ENCODE measurements at regions not wholly inside any gene's neighbourhood (a gene's known extent, or its start where the extent isn't known, plus 50 kb on each side); places are given as distances from the start of the nearest gene placed in this dataset.

DNA sequence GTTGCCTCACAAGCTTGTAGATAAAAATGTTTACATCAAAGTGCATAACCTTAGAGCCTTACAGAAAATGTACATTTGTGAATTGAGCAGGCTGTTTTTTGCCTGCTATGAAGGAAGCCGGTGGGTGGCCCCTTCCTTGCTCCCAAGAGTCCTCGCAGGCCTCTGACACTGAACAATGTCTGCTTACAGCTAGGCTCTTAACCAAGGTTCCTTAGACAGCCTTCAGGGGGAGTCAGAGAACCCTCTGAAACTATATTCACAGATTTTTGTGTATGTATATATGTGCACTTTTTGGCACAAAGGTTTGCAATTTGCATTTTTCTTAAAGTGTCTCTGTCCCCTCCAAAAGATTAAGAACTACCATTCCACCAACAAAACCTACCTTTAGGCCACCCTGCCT lies 282.6 kb downstream of the BARHL2 start:
- Histone ChIP-seq H3K79me1 (ENCODE audit: low read depth, low read length) (no peaks in the 10 kb centered on the region), H2AFZ (ENCODE audit: low read length) (no peak overlapping the region), H4K8ac (ENCODE audit: low read depth, low read length) (no peak overlapping the region), H2AK5ac (ENCODE audit: low read depth, low read length) (no peak overlapping the region), H3K23ac (ENCODE audit: low read depth, low read length, poor library complexity) (no peak overlapping the region), H4K91ac (ENCODE audit: low read depth, low read length, poor library complexity) (no peak overlapping the region), H3K27me3 (ENCODE audit: control insufficient read depth in 3 of 3, insufficient read depth in 3 of 3, low read depth in 1 of 3, low read length in 3 of 3) (no peaks in the 10 kb centered on the region), H3K27ac (replicated peaks; ENCODE audit: low read length) (no peak overlapping the region), H3K9me3 (replicated peaks in 1 of 2; ENCODE audit: control insufficient read depth in 2 of 2, insufficient read depth in 1 of 2, low read depth in 1 of 2, low read length in 2 of 2) (no peaks in the 10 kb centered on the region), H3K4me3 (ENCODE audit: low read length in 2 of 2) (no peak overlapping the region), H2BK15ac (ENCODE audit: low read length) (no peak overlapping the region), H3K18ac (ENCODE audit: low read length) (no peak overlapping the region), H2BK5ac (ENCODE audit: low read length) (no peak overlapping the region), H3K14ac (ENCODE audit: low read length) (no peak overlapping the region), H3K4me1 (ENCODE audit: control insufficient read depth in 2 of 2, insufficient read depth in 1 of 2, low read depth in 1 of 2, low read length in 2 of 2) (no peaks in the 10 kb centered on the region), H2BK120ac (ENCODE audit: low read depth, low read length) (no peak overlapping the region), H3K36me3 (replicated peaks in 1 of 2; ENCODE audit: control insufficient read depth in 2 of 2, insufficient read depth in 2 of 2, low read length in 2 of 2) (no peaks in the 10 kb centered on the region), H3K4me2 (ENCODE audit: insufficient read depth, low read length, poor library complexity, severe bottlenecking) (no peak overlapping the region), H2BK12ac (ENCODE audit: low read length) (no peak overlapping the region), H3K4ac (ENCODE audit: low read length) (no peak overlapping the region), H3K9ac (ENCODE audit: low read depth, low read length, poor library complexity) (no peak overlapping the region)
- no peak for DNase-seq (ENCODE audit: low spot score)
- no CpG with 5 or more reads among the region's 2 CpGs for WGBS, 2 donors (ENCODE audit: extremely low coverage in 2 of 2, insufficient read length in 2 of 2, insufficient replicate concordance in 1 of 2)

DNA sequence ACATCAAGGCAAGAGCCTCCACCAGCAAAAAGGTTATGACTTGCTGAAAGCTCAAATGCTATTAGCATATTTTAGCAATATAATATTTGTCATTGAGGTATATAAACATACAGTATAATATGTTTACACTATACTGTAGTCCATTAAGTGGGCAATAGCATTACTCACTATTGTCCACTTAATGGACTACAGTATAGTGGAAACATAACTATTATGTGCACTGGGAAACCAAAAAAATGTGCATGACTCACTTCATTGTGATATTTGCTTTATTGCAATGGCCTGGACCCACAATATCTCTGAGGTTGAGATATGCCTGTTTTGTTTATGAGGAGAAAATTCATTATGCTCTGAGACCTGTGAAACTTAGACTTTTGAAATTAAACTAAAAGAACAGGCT lies 300.0 kb downstream of the BARHL2 start:
- Histone ChIP-seq H2AK5ac (ENCODE audit: low read depth, low read length) (no peak overlapping the region), H3K4ac (ENCODE audit: low read length) (no peak overlapping the region), H4K91ac (ENCODE audit: low read depth, low read length, poor library complexity) (no peak overlapping the region), H3K14ac (ENCODE audit: low read length) (no peak overlapping the region), H3K27me3 (ENCODE audit: control insufficient read depth in 3 of 3, insufficient read depth in 3 of 3, low read depth in 1 of 3, low read length in 3 of 3) (no peaks in the 10 kb centered on the region), H2BK15ac (ENCODE audit: low read length) (no peak overlapping the region), H3K9me3 (replicated peaks in 1 of 2; ENCODE audit: control insufficient read depth in 2 of 2, insufficient read depth in 1 of 2, low read depth in 1 of 2, low read length in 2 of 2) (no peaks in the 10 kb centered on the region), H2BK12ac (ENCODE audit: low read length) (no peak overlapping the region), H3K4me2 (ENCODE audit: insufficient read depth, low read length, poor library complexity, severe bottlenecking) (no peak overlapping the region), H2AFZ (ENCODE audit: low read length) (no peak overlapping the region), H3K9ac (ENCODE audit: low read depth, low read length, poor library complexity) (no peak overlapping the region), H3K23ac (ENCODE audit: low read depth, low read length, poor library complexity) (no peak overlapping the region), H3K18ac (ENCODE audit: low read length) (no peak overlapping the region), H3K27ac (replicated peaks; ENCODE audit: low read length) (no peak overlapping the region), H3K4me3 (ENCODE audit: low read length in 2 of 2) (no peak overlapping the region), H2BK5ac (ENCODE audit: low read length) (no peak overlapping the region), H3K79me1 (ENCODE audit: low read depth, low read length) (no peaks in the 10 kb centered on the region), H4K8ac (ENCODE audit: low read depth, low read length) (no peak overlapping the region), H2BK120ac (ENCODE audit: low read depth, low read length) (no peak overlapping the region), H3K4me1 (ENCODE audit: control insufficient read depth in 2 of 2, insufficient read depth in 1 of 2, low read depth in 1 of 2, low read length in 2 of 2) (no peaks in the 10 kb centered on the region), H3K36me3 (replicated peaks in 1 of 2; ENCODE audit: control insufficient read depth in 2 of 2, insufficient read depth in 2 of 2, low read length in 2 of 2) (no peaks in the 10 kb centered on the region)
- DNase-seq (ENCODE audit: low spot score) = no peak

DNA sequence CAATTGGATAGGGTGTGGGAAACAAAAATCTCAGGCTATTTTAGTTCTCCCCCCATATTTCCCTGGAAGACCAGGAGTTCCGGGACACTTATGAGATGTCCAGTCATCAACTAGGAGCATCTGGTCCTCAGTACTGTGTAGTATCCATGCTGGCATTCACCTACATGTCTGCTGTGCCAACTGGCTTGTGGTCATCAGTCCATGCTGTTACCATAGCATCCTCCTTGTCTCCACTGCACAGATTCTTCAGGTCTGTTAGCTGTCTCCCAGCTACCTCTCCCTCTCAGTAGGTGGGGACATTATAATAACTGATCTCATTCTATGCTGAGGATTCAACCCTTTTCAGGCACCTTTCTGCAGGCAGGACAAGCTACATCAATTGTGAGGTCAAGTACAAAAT lies 302.9 kb downstream of the BARHL2 start:
- Histone ChIP-seq H2BK12ac (ENCODE audit: low read length) (no peak overlapping the region), H2BK120ac (ENCODE audit: low read depth, low read length) (no peak overlapping the region), H3K79me1 (ENCODE audit: low read depth, low read length) (no peaks in the 10 kb centered on the region), H3K36me3 (replicated peaks in 1 of 2; ENCODE audit: control insufficient read depth in 2 of 2, insufficient read depth in 2 of 2, low read length in 2 of 2) (no peaks in the 10 kb centered on the region), H3K18ac (ENCODE audit: low read length) (no peak overlapping the region), H3K9me3 (replicated peaks in 1 of 2; ENCODE audit: control insufficient read depth in 2 of 2, insufficient read depth in 1 of 2, low read depth in 1 of 2, low read length in 2 of 2) (no peaks in the 10 kb centered on the region), H4K91ac (ENCODE audit: low read depth, low read length, poor library complexity) (no peak overlapping the region), H3K27me3 (ENCODE audit: control insufficient read depth in 3 of 3, insufficient read depth in 3 of 3, low read depth in 1 of 3, low read length in 3 of 3) (no peaks in the 10 kb centered on the region), H3K9ac (ENCODE audit: low read depth, low read length, poor library complexity) (no peak overlapping the region), H2BK15ac (ENCODE audit: low read length) (no peak overlapping the region), H4K8ac (ENCODE audit: low read depth, low read length) (no peak overlapping the region), H2AK5ac (ENCODE audit: low read depth, low read length) (no peak overlapping the region), H3K4me3 (ENCODE audit: low read length in 2 of 2) (no peak overlapping the region), H3K4ac (ENCODE audit: low read length) (no peak overlapping the region), H3K4me2 (ENCODE audit: insufficient read depth, low read length, poor library complexity, severe bottlenecking) (no peak overlapping the region), H3K27ac (replicated peaks; ENCODE audit: low read length) (no peak overlapping the region), H3K4me1 (ENCODE audit: control insufficient read depth in 2 of 2, insufficient read depth in 1 of 2, low read depth in 1 of 2, low read length in 2 of 2) (no peaks in the 10 kb centered on the region), H2BK5ac (ENCODE audit: low read length) (no peak overlapping the region), H3K23ac (ENCODE audit: low read depth, low read length, poor library complexity) (no peak overlapping the region), H3K14ac (ENCODE audit: low read length) (no peak overlapping the region), H2AFZ (ENCODE audit: low read length) (no peak overlapping the region)
- no peak for DNase-seq (ENCODE audit: low spot score)
- WGBS, 2 donors (ENCODE audit: extremely low coverage in 2 of 2, insufficient read length in 2 of 2, insufficient replicate concordance in 1 of 2) = no CpG with 5 or more reads among the region's 1 CpG

DNA sequence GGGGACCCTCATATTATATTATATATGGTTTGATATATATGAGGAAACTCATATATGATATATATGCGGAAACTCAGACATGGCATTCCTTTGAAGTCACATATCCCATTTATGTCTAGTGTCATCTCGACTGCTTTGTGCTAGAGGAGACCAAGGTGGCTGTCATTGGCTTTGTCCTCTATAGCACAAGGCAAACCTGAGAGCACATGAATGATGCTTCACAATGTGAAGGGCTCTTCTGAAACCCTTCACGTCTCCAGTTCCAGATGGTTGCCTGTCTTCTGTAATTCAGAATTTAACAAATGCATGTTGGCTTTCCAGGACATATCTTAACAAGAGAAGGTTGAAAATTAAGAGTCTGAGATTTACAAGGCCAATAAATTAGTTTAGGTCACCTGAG lies 303.6 kb downstream of the BARHL2 start:
- H3K4ac ChIP-seq (ENCODE audit: low read length) = no peak overlapping the region
- no peak overlapping the region for H2BK15ac ChIP-seq (ENCODE audit: low read length)
- H3K18ac ChIP-seq (ENCODE audit: low read length) = no peak overlapping the region
- no peak overlapping the region for H4K91ac ChIP-seq (ENCODE audit: low read depth, low read length, poor library complexity)
- no peak overlapping the region for H4K8ac ChIP-seq (ENCODE audit: low read depth, low read length)
- no peak overlapping the region for H2AFZ ChIP-seq (ENCODE audit: low read length)
- H3K9me3 ChIP-seq (replicated peaks in 1 of 2; ENCODE audit: control insufficient read depth in 2 of 2, insufficient read depth in 1 of 2, low read depth in 1 of 2, low read length in 2 of 2) = no peaks in the 10 kb centered on the region
- H3K27me3 ChIP-seq (ENCODE audit: control insufficient read depth in 3 of 3, insufficient read depth in 3 of 3, low read depth in 1 of 3, low read length in 3 of 3) = no peaks in the 10 kb centered on the region
- no peak overlapping the region for H3K14ac ChIP-seq (ENCODE audit: low read length)
- H2BK5ac ChIP-seq (ENCODE audit: low read length) = no peak overlapping the region
- H3K4me2 ChIP-seq (ENCODE audit: insufficient read depth, low read length, poor library complexity, severe bottlenecking) = no peak overlapping the region
- no peaks in the 10 kb centered on the region for H3K79me1 ChIP-seq (ENCODE audit: low read depth, low read length)
- no peak overlapping the region for H2BK12ac ChIP-seq (ENCODE audit: low read length)
- H3K9ac ChIP-seq (ENCODE audit: low read depth, low read length, poor library complexity) = no peak overlapping the region
- no peak overlapping the region for H2AK5ac ChIP-seq (ENCODE audit: low read depth, low read length)
- H3K4me1 ChIP-seq (ENCODE audit: control insufficient read depth in 2 of 2, insufficient read depth in 1 of 2, low read depth in 1 of 2, low read length in 2 of 2) = no peaks in the 10 kb centered on the region
- no CpG with 5 or more reads among the region's 3 CpGs for WGBS, 2 donors (ENCODE audit: extremely low coverage in 2 of 2, insufficient read length in 2 of 2, insufficient replicate concordance in 1 of 2)
- H3K23ac ChIP-seq (ENCODE audit: low read depth, low read length, poor library complexity) = no peak overlapping the region
- no peak overlapping the region for H2BK120ac ChIP-seq (ENCODE audit: low read depth, low read length)
- no peak for DNase-seq (ENCODE audit: low spot score)
- no peak overlapping the region for H3K27ac ChIP-seq (replicated peaks; ENCODE audit: low read length)
- no peaks in the 10 kb centered on the region for H3K36me3 ChIP-seq (replicated peaks in 1 of 2; ENCODE audit: control insufficient read depth in 2 of 2, insufficient read depth in 2 of 2, low read length in 2 of 2)
- H3K4me3 ChIP-seq (ENCODE audit: low read length in 2 of 2) = no peak overlapping the region
